Hepatocyte (in vitro differentiated cells): ENCODE measurements at regions not wholly inside any gene's neighbourhood (a gene's known extent, or its start where the extent isn't known, plus 50 kb on each side); places are given as distances from the start of the nearest gene placed in this dataset.

Experiments used
- DNase-seq: peaks from one replicate; pipeline ENCODE4 v3.0.0-alpha.2; 2016; ENCODE audit warnings: low spot score
- H2AFZ ChIP-seq: fragments of 200-600 bp; sonication (generic); 2 replicates; pipeline ENCODE4 v1.6.0; 2016; ENCODE audit warnings: antibody characterized with exemption, mild to moderate bottlenecking
- H3K27ac ChIP-seq: fragments of 200-600 bp; sonication (generic); 2 replicates; pipeline ENCODE4 v1.5.1; 2016; ENCODE audit warnings: mild to moderate bottlenecking
- H3K27me3 ChIP-seq: fragments of 200-600 bp; sonication (generic); 2 replicates; pipeline ENCODE4 v1.6.1; 2016
- H3K36me3 ChIP-seq: fragments of 200-600 bp; sonication (generic); replicated peaks from 2 replicates; pipeline ENCODE4 v1.5.1; 2016; ENCODE audit warnings: low read depth; ENCODE audit not compliant: insufficient read depth
- H3K4me1 ChIP-seq: fragments of 200-600 bp; sonication (generic); 2 replicates; pipeline ENCODE4 v1.5.1; 2016; ENCODE audit warnings: mild to moderate bottlenecking, moderate library complexity; ENCODE audit not compliant: insufficient read depth
- H3K4me2 ChIP-seq: fragments of 200-600 bp; sonication (generic); 2 replicates; pipeline ENCODE4 v1.6.0; 2016
- H3K4me3 ChIP-seq: fragments of 200-600 bp; sonication (generic); 2 replicates; pipeline ENCODE4 v1.5.1; 2016; ENCODE audit warnings: mild to moderate bottlenecking
- H3K79me2 ChIP-seq: fragments of 200-600 bp; sonication (generic); 2 replicates; pipeline ENCODE4 v1.6.0; 2017; ENCODE audit warnings: mild to moderate bottlenecking
- H3K9me2 ChIP-seq: fragments of 200-600 bp; sonication (generic); replicated peaks from 2 replicates; pipeline ENCODE4 v1.6.0; 2017; ENCODE audit warnings: mild to moderate bottlenecking; ENCODE audit not compliant: insufficient read depth
- H3K9me3 ChIP-seq: fragments of 200-600 bp; sonication (generic); 2 replicates; pipeline ENCODE4 v1.5.1; 2016; ENCODE audit warnings: low read depth, mild to moderate bottlenecking
- H4K20me1 ChIP-seq: fragments of 200-600 bp; sonication (generic); 2 replicates; pipeline ENCODE4 v1.6.0; 2016; ENCODE audit warnings: mild to moderate bottlenecking; ENCODE audit not compliant: insufficient read depth, poor library complexity, severe bottlenecking
- EZH2 ChIP-seq: fragments of 200-600 bp; sonication (generic); IDR thresholded peaks from 2 replicates; pipeline ENCODE4 v1.6.1; 2016; ENCODE audit warnings: antibody characterized with exemption, mild to moderate bottlenecking, borderline replicate concordance
- EZH2phosphoT487 ChIP-seq: fragments of 200-600 bp; sonication (generic); IDR thresholded peaks from one replicate; pipeline ENCODE4 v1.6.1; 2018; ENCODE audit warnings: antibody characterized with exemption, mild to moderate bottlenecking, low read depth, moderate library complexity; ENCODE audit not compliant: unreplicated experiment, severe bottlenecking
- WGBS: methylation state at CpG from one replicate; pipeline ENCODE4 v1.1.6; 2016; ENCODE audit warnings: low lambda C conversion rate; ENCODE audit errors: missing lambda C conversion rate; 5-methylcytosine and 5-hydroxymethylcytosine counted together
- TF ChIP-seq, protein P1 (sequence below): fragments of 200-600 bp; sonication (generic); IDR thresholded peaks from 2 replicates; pipeline ENCODE4 v1.5.1; 2016; ENCODE audit warnings: antibody characterized with exemption, mild to moderate bottlenecking; ENCODE audit not compliant: poor library complexity

DNA sequence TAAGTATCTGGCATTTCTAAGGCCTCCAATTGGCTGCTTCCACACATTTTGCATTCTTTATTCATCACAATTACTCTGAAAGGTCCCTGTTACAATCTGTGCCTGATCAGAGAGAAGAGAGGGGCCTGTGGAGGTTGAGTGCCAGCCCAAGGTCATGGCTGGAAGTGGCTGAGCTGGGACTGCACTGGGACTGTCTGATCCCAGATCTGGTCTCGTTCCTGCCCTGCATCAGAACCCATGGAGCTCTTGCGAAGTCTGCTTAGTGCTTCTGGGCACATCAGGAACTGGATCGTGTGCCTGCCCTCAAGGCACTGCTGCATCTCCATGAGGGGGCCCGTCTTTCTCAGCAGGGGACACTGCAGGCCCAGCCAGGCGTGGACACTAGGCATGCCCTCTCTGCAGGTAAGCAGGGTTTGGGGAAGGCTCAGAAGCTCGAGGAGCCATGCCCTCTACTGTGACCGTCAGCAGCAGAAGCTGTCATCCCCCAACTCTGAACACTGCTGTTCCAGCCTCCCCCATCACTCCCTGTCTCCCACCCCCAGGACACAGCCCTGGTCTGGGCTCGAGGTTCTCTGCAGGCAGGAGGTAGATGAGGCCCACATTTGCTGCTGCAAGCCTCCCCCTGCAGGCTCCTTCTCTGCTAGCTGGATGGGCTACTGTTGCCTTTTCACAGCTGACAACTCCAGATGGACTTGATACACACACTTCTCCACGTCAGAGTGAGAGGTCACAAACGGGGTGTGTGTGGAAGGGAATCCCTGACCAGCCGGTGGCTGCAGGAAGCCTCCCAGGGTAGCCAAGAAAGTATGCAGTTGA, 96.5 kb upstream of the PRR23E start:
- WGBS: 77% methylated on average over 11 of the region's 11 CpGs
- Histone ChIP-seq H3K27me3 (no peaks in the 10 kb centered on the region), H4K20me1 (no peaks in the 10 kb centered on the region), H3K9me2 (no peaks in the 10 kb centered on the region), H3K4me1 (peaks cover 8% of the 10 kb centered on the region), H3K4me3 (no peak overlapping the region), H3K36me3 (no peaks in the 10 kb centered on the region), H2AFZ (no peak overlapping the region), H3K4me2 (no peak overlapping the region), H3K79me2 (no peaks in the 10 kb centered on the region), H3K27ac (no peak overlapping the region), H3K9me3 (no peaks in the 10 kb centered on the region)
- TF ChIP-seq EZH2phosphoT487 (no peak), EZH2 (no peak)
- TF ChIP-seq, protein P1, sequence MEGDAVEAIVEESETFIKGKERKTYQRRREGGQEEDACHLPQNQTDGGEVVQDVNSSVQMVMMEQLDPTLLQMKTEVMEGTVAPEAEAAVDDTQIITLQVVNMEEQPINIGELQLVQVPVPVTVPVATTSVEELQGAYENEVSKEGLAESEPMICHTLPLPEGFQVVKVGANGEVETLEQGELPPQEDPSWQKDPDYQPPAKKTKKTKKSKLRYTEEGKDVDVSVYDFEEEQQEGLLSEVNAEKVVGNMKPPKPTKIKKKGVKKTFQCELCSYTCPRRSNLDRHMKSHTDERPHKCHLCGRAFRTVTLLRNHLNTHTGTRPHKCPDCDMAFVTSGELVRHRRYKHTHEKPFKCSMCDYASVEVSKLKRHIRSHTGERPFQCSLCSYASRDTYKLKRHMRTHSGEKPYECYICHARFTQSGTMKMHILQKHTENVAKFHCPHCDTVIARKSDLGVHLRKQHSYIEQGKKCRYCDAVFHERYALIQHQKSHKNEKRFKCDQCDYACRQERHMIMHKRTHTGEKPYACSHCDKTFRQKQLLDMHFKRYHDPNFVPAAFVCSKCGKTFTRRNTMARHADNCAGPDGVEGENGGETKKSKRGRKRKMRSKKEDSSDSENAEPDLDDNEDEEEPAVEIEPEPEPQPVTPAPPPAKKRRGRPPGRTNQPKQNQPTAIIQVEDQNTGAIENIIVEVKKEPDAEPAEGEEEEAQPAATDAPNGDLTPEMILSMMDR: no peak
- no peak for DNase-seq

DNA sequence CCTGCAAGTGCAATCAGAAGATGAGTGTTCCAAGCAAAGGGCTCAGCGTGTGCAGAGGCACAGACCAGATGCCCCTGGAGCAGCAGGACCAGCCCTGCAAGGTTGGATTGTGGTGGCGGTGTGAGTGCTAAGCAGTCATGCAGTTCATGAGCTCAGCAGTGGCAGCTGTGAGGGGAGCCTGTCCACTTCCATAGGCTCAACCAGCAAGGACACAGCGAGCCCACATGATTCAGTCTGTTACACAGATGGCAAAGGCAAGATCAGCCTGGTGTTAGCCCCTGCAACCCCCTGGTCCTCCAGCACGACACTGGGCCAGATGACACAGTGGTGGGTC, 95.9 kb upstream of the PRR23E start:
- 86% methylated on average over 4 of the region's 4 CpGs for WGBS
- DNase-seq: no peak
- Histone ChIP-seq H3K27me3 (no peaks in the 10 kb centered on the region), H3K4me1 (peaks cover 7% of the 10 kb centered on the region), H3K79me2 (no peaks in the 10 kb centered on the region), H3K9me3 (no peaks in the 10 kb centered on the region), H3K9me2 (no peaks in the 10 kb centered on the region), H2AFZ (no peak overlapping the region), H3K36me3 (no peaks in the 10 kb centered on the region), H3K27ac (no peak overlapping the region), H3K4me2 (no peak overlapping the region), H3K4me3 (no peak overlapping the region), H4K20me1 (no peaks in the 10 kb centered on the region)
- TF ChIP-seq EZH2: no peak
- no peak for TF ChIP-seq EZH2phosphoT487
- TF ChIP-seq, protein P1: no peak

DNA sequence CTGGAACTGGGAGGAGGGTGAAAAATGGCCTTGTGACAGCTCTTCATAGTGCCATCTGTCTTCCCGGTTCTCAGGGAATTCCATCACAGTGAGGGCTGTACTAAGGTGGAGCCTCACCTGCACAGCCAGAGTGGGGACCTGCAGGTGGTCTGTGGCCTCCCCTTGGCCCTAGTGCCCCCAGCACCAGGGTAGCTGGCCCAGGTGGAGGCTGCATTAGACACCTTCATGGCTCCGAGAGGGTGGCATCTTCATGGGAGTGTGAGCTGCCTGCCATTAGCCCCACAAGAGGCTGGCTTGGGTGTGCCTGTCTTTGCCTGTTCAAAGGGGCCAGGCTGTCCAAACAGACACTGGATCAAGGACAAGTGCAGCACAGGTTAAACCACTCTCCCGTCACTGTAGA, 95.5 kb upstream of the PRR23E start:
- no peak overlapping the region for H3K27ac ChIP-seq
- no peak for DNase-seq
- H3K9me2 ChIP-seq: no peaks in the 10 kb centered on the region
- TF ChIP-seq EZH2phosphoT487: no peak
- TF ChIP-seq, protein P1: no peak
- TF ChIP-seq EZH2: no peak
- H2AFZ ChIP-seq: no peak overlapping the region
- no peaks in the 10 kb centered on the region for H3K79me2 ChIP-seq
- 83% methylated on average over 3 of the region's 3 CpGs for WGBS
- H3K36me3 ChIP-seq: no peaks in the 10 kb centered on the region
- H3K27me3 ChIP-seq: no peaks in the 10 kb centered on the region
- H3K4me3 ChIP-seq: no peak overlapping the region
- peaks cover 3% of the 10 kb centered on the region for H3K4me1 ChIP-seq
- no peak overlapping the region for H3K4me2 ChIP-seq
- no peaks in the 10 kb centered on the region for H3K9me3 ChIP-seq
- H4K20me1 ChIP-seq: no peaks in the 10 kb centered on the region
